GM12872 (cell line): ENCODE measurements at regions not wholly inside any gene's neighbourhood (a gene's known extent, or its start where the extent isn't known, plus 50 kb on each side); places are given as distances from the start of the nearest gene placed in this dataset.

Experiments
- CTCF ChIP-seq: IDR thresholded peaks from 3 replicates; pipeline ENCODE4 v1.5.1; 2011; ENCODE audit warnings: low read depth, mild to moderate bottlenecking, low read length, moderate library complexity; ENCODE audit not compliant: insufficient read depth

- no peak for TF ChIP-seq CTCF
Measured at GRCh38 chr2:128444121-128444771, 125.6 kb upstream of the HS6ST1 start.

GRCh38 chr2:128444816-128445522, 126.3 kb upstream of the HS6ST1 start:
- TF ChIP-seq CTCF = no peak

- TF ChIP-seq CTCF = no peak
Measured at GRCh38 chr2:128445523-128445900, 126.8 kb upstream of the HS6ST1 start.

GRCh38 chr2:128446049-128446873, 127.6 kb upstream of the HS6ST1 start:
- no peak for TF ChIP-seq CTCF

DNA sequence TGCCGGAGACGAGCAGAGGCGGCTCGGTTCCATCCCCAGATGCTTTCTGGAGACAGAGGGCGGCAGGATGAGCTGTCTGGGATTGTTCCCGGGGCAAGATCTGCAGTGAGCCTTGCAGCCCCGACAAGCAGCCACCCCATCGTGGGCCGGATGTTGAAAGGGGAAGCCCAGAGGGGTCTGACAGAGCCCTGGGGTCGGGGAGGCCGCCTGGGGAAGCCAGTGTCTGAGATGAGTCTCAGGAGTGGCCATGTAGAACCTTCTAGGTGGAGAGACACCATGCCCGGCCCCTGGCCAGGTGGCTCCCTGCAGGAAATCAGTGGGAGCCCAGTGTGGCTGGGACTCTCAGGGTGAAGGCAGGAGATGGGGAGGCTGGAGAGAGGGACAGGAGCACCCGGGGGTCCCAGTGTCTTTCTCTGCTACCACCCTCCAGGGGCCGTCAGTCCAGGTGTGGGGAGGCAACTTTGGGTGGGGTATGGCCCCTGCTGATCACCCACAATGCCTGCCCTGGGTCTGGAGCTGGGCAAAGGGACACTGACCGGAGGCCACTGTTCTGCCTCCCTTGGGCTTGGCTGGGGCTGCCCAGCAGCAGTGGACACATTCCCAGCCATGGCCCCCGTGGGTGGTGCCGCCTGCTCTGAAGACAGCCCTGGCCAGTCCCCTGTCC, 128.3 kb upstream of the HS6ST1 start:
- no peak for TF ChIP-seq CTCF

DNA sequence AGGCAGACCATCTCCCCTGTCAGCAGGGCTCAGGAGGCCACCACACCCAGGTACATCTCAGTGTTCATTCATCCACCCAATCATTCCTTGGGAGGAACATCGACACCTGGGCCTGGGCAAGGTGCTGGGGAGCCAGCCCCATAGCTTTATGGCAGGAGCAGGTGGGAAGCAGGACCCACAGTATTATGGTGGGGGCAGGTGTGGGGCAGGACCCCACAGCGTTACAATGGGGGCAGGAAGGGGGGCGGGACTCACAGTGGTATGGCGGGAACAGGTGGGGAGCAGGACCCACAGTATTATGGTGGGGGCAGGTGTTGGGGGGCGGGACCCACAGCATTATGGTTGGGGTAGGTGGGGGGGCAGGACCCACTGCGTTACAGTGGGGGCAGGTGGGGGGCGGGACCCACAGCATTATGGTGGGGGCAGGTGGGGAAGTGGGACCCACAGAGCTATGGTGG, 128.9 kb upstream of the HS6ST1 start:
- TF ChIP-seq CTCF = no peak
